GM15510 (cell line): ENCODE measurements at regions not wholly inside any gene's neighbourhood (a gene's known extent, or its start where the extent isn't known, plus 50 kb on each side); places are given as distances from the start of the nearest gene placed in this dataset.

ENCODE experiments used
- POLR2A ChIP-seq: IDR thresholded peaks from 3 replicates; pipeline ENCODE4 v1.6.1; 2011; ENCODE audit warnings: borderline replicate concordance; ENCODE audit not compliant: insufficient read length; ENCODE audit errors: extremely low read depth

- no peak for TF ChIP-seq POLR2A
Measured at GRCh38 chr3:191634902-191635301, 173.9 kb downstream of the PYDC2 start.

GRCh38 chr3:191637611-191638010, 176.6 kb downstream of the PYDC2 start:
- TF ChIP-seq POLR2A: no peak

DNA sequence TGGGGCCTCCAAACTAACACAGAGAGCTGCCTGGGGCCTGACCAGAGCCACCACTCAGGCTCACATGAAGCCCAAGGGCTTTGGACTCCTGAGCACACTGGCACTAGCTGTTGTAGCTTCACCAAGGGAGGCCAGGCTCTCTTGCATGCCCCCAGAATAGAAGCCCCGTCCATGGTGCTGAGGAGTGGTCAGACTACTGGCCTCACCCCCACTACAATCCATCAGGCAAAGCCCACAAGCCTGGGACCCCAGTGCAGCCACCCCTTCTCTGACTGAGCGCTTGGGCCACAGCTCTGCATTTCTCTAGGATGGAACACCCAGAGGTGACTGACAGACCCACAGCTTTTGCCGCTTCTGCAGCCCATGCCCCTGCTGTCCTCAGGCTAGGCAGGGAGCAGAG, 180.8 kb downstream of the PYDC2 start:
- no peak for TF ChIP-seq POLR2A

DNA sequence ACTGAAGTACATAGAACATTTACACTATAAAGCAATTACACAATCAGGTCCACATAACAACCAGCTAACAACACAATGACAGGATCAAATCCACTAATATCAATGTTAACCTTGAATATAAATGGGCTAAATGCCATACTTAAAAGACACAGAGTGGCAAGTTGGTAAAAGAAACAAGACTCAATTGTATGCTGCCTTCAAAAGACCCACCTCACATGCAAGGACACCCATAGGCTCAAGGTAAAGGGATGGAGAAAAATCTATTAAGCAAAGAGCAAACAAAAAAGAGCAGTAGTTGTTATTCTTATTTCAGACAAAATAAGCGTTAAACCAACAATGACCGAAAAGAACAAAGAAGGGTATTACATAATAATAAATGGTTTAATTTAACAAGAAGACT, 183.3 kb downstream of the PYDC2 start:
- TF ChIP-seq POLR2A: no peak

DNA sequence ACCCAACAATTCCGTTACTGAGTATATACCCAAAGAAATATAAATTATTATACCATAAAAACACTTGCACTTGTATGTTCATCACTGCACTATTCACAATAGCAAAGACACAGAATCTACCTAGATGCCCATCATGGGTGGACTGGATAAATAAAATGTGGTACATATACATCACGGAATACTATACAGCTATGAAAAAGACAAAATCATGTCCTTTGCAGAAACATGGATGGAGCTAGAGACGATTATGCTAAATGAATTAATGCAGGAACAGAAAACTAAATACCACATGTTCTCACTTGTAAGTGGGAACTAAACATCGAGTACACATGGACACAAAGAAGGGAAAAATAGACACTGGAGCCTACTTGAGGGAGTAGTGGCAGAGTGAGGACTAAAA, 185.3 kb downstream of the PYDC2 start:
- no peak for TF ChIP-seq POLR2A

- no peak for TF ChIP-seq POLR2A
Measured at GRCh38 chr3:191648787-191649186, 187.8 kb downstream of the PYDC2 start.

DNA sequence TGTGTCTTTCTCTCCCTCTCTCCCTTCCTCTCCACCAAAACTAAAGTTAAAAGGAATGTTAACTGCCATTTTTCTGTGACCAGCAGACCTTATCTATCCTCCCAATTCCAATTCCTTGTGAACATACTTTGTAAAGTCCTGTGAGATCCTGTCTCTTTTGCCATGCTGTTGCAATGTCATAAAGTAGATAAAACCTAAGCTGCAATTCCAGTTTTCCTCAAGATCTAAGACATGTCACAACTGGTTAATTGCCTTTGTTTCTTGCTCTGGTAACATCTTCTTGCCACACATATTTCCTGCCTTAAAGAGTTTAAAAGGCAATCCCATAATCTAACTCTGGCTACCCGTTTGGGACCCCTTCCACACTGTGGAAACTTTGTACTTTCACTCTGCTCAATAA, 188.7 kb downstream of the PYDC2 start:
- TF ChIP-seq POLR2A: no peak

DNA sequence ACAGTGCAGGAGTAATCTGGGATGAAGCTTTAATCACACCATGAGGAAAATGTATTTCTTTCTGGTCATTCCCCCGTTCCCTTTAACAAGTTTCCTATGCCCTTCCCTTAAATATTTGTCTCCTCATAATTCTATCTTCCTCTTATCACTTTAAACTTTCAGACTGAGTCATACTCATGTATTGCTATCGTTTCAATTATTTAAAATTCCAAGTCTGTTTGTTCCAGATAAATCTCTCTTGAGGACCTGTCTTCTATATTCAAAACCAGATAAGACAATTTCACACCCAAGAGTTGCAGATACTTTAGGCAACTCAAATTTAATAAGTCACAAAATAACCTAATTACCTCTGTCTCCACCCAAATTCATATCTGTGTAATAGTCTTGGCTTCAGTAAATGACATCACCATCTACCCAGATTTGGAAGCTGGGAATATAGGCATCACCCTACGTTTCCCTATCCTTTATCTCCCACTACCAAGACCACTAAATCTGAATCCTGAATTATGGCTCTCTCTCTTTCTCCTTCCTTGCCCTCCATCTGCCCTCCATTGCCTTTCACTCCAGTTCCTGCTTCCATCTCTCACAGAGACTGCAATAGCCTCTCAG, 220.1 kb downstream of the PYDC2 start:
- TF ChIP-seq POLR2A: no peak

GRCh38 chr3:191682961-191683360, 222.0 kb downstream of the PYDC2 start:
- no peak for TF ChIP-seq POLR2A

DNA sequence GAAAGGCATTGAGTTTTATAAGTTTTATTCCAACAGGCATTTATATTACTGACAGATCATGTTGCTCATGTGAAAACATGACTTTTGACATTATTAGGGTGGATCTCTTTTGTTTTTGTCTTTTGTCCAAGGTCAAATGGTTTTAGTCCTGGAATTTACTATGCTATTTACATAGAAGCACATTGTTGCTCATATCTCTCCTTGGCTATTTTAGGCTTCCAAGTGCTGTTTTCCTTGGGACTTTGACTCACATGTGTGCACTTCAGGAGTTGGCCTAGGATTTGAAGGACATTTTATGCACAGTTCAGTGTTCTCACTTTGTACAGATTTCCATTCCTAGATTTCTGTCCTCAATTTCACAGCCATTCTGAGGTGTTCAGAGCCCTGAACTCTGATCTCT, 225.7 kb downstream of the PYDC2 start:
- no peak for TF ChIP-seq POLR2A

DNA sequence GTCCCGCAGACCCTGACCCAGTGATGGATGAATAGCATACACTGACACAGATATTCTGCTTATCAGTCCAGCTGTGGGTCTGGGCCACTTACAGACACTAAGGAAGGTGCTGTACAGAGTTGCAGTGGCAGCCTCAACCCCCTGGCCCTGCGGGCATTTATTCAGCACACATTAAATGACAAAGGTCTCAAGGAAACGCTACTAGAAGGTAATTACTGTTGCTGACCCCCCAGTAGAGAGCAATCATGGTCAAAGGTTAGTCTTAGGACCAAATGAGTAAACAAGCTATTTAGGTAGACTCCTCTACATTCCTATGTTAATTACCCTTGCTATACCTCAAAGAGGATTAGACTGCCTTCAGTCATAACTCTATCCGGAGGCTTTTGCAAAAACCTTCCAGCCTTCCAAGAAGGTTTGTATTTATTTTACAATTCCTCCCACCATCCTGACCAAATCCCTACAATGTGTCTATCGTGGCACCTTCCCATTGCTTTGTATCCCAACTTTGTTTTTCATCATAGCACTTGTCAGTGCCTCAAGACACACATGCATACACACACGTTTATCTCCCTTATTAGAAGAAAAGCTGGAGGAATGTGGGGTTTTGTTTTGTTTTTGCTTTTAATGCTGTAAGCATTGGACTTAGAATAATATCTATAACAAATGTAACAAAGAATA, 227.9 kb downstream of the PYDC2 start:
- TF ChIP-seq POLR2A: no peak

DNA sequence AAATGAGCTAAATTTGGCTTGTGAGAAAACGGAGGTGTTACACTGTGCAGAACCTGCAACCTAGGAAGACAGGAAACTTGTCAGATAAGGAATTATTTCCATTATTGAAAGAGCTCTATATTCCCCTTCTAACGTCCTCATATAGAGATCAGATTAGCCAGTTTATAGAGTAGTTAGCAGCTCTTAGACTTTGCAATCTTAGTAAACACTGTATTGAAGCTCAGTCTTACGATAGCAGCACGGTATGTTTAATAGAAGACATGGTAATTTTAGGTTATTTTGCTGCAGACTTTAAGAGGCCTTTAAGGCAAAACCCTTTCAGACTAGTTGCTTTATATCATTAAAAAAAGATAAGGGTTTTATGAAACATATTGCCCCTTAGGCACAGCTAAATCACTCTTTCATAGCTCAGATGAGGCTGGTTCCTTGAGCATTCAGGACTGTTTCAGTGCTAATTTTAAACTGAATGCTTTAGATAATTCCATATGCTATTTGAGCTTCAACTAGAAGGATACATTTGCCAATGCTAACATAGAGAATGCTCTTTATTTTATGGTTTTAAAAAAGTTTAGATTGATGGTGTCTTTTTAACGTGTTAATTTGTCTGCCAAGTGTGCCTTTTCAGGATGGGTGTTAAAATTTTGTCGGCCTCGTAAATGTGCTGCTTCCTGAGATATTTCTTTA, 234.3 kb downstream of the PYDC2 start:
- no peak for TF ChIP-seq POLR2A

GRCh38 chr3:191695815-191696153, 234.8 kb downstream of the PYDC2 start:
- TF ChIP-seq POLR2A: no peak

- no peak for TF ChIP-seq POLR2A
Measured at GRCh38 chr3:191696348-191696747, 235.4 kb downstream of the PYDC2 start.

- TF ChIP-seq POLR2A: no peak
Measured at GRCh38 chr3:191699546-191699945, 238.6 kb downstream of the PYDC2 start.

DNA sequence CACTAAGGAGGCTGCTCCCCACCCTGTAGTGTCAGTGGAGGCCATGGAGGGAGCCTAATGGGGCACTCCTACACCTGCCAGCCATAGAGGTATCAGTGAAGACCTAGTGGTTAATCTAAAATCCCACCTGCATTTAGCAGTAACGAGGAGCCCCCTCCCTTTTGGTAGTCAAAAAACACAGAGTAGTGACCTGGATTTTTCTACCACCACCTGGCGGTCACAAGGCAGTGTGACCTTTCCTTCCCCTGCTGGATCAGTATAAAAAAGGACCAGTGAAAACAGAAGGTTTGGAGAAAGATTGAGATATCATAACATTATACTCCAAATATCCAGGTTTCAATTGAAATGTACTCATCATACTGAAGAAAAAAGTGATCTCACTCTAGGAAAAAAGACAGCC, 241.2 kb downstream of the PYDC2 start:
- no peak for TF ChIP-seq POLR2A
